IMR-90 (cell line): ENCODE measurements at regions not wholly inside any gene's neighbourhood (a gene's known extent, or its start where the extent isn't known, plus 50 kb on each side); places are given as distances from the start of the nearest gene placed in this dataset.

Source experiments
- ATAC-seq: fragments of 200-7000 bp; cut with Tn5 transposase; 2 replicates; pipeline ENCODE4 v1.9.1; 2020; ENCODE audit warnings: low read depth, mild to moderate bottlenecking, moderate library complexity
- BruUV-seq: library from RNA; stranded (reverse); fragments of 400-500 nt; replicated peaks from 2 replicates; lab custom pipeline; 2021; lab: Mats Ljungman, UMichigan
- CTCF ChIA-PET: fragments of 300-600 bp; formaldehyde crosslinking; extraction: SDS; loops from one replicate; lab custom pipeline; 2021; ENCODE audit warnings: antibody characterized with exemption; lab: Yijun Ruan, JAX
- POLR2A ChIA-PET: fragments of 300-600 bp; sonication (Branson Sonifier 250); formaldehyde crosslinking; loops from one replicate; lab custom pipeline; 2022; ENCODE audit warnings: antibody characterized with exemption; ENCODE audit not compliant: unreplicated experiment; lab: Charles Lee
- DNase-seq: peaks from one replicate; pipeline ENCODE4 v3.0.0; 2013
- H2AFZ ChIP-seq: replicated peaks from 2 replicates; pipeline ENCODE3; 2013; ENCODE audit warnings: low read length, mild to moderate bottlenecking; ENCODE audit not compliant: poor library complexity
- H2AK5ac ChIP-seq: 2 replicates; pipeline ENCODE4 v1.6.1; 2013; ENCODE audit warnings: low read depth, low read length, inconsistent platforms
- H2AK9ac ChIP-seq: replicated peaks from 2 replicates; pipeline ENCODE3; 2013; ENCODE audit warnings: mild to moderate bottlenecking, low read depth, low read length, moderate library complexity; ENCODE audit not compliant: poor library complexity
- H2BK120ac ChIP-seq: 2 replicates; pipeline ENCODE4 v1.6.1; 2013; ENCODE audit warnings: low read depth, low read length, inconsistent platforms
- H2BK15ac ChIP-seq: 3 replicates; pipeline ENCODE4 v1.6.1; 2013; ENCODE audit warnings: low read depth, low read length, inconsistent platforms
- H2BK20ac ChIP-seq: 2 replicates; pipeline ENCODE4 v1.6.1; 2013; ENCODE audit warnings: low read depth, mild to moderate bottlenecking, inconsistent platforms, low read length, moderate library complexity
- H2BK5ac ChIP-seq: 2 replicates; pipeline ENCODE4 v1.6.1; 2013; ENCODE audit warnings: mild to moderate bottlenecking, low read depth, low read length, inconsistent platforms; ENCODE audit not compliant: poor library complexity, severe bottlenecking
- H3K14ac ChIP-seq: replicated peaks from 2 replicates; pipeline ENCODE4 v1.6.1; 2013; ENCODE audit warnings: low read depth, low read length, inconsistent platforms
- H3K18ac ChIP-seq: 2 replicates; pipeline ENCODE4 v1.6.1; 2013; ENCODE audit warnings: low read depth, low read length, control low read depth
- H3K23ac ChIP-seq: 2 replicates; pipeline ENCODE4 v1.6.1; 2013; ENCODE audit warnings: low read depth, low read length, inconsistent platforms
- H3K27ac ChIP-seq: 2 replicates; pipeline ENCODE4 v1.5.1; 2013; ENCODE audit warnings: mild to moderate bottlenecking, control low read depth, low read length; ENCODE audit not compliant: insufficient read depth
- H3K27me3 ChIP-seq: 2 replicates; pipeline ENCODE4 v1.6.1; 2013; ENCODE audit warnings: low read length; ENCODE audit not compliant: control insufficient read depth, insufficient read depth
- H3K36me3 ChIP-seq: 2 replicates; pipeline ENCODE4 v1.6.1; 2013; ENCODE audit warnings: low read length, mixed read lengths; ENCODE audit not compliant: control insufficient read depth, insufficient read depth
- H3K4ac ChIP-seq: 2 replicates; pipeline ENCODE4 v1.6.1; 2013; ENCODE audit warnings: low read depth, low read length, inconsistent platforms
- H3K4me1 ChIP-seq: 2 replicates; pipeline ENCODE4 v1.6.1; 2013; ENCODE audit warnings: low read length, mixed read lengths; ENCODE audit not compliant: control insufficient read depth, insufficient read depth
- H3K4me2 ChIP-seq: 2 replicates; pipeline ENCODE4 v1.6.1; 2013; ENCODE audit warnings: low read depth, mild to moderate bottlenecking, control low read depth, low read length, moderate library complexity
- H3K4me3 ChIP-seq: 2 replicates; pipeline ENCODE4 v1.5.1; 2013; ENCODE audit warnings: low read depth, mild to moderate bottlenecking, control low read depth, low read length, moderate library complexity; ENCODE audit not compliant: insufficient read depth
- H3K56ac ChIP-seq: 2 replicates; pipeline ENCODE4 v1.6.1; 2013; ENCODE audit warnings: low read length, inconsistent platforms; ENCODE audit not compliant: insufficient read depth; ENCODE audit errors: extremely low read depth
- H3K79me1 ChIP-seq, 2 experiments: 2 replicates each; pipeline ENCODE4 v1.6.1; 2013; ENCODE audit warnings: low read length in 2 of 2, inconsistent platforms in 1 of 2, low read depth in 1 of 2
- H3K9ac ChIP-seq: 2 replicates; pipeline ENCODE4 v1.6.1; 2013; ENCODE audit warnings: low read depth, low read length, control low read depth
- H3K9me1 ChIP-seq: 2 replicates; pipeline ENCODE4 v1.6.1; 2013; ENCODE audit warnings: low read length, inconsistent platforms; ENCODE audit not compliant: insufficient read depth
- H3K9me3 ChIP-seq: 2 replicates; pipeline ENCODE4 v1.6.1; 2013; ENCODE audit warnings: low read length; ENCODE audit not compliant: control insufficient read depth, insufficient read depth
- H4K20me1 ChIP-seq: 2 replicates; pipeline ENCODE4 v1.6.1; 2013; ENCODE audit warnings: low read length, inconsistent platforms; ENCODE audit not compliant: insufficient read depth
- H4K5ac ChIP-seq: 2 replicates; pipeline ENCODE4 v1.6.1; 2013; ENCODE audit warnings: mild to moderate bottlenecking, low read depth, low read length, control low read depth
- H4K8ac ChIP-seq, 2 experiments: 2 replicates each; pipeline ENCODE4 v1.6.1; 2013; ENCODE audit warnings: low read depth in 2 of 2, low read length in 2 of 2, control low read depth in 1 of 2, inconsistent platforms in 1 of 2
- H4K91ac ChIP-seq: 2 replicates; pipeline ENCODE4 v1.6.1; 2013; ENCODE audit warnings: low read depth, low read length, inconsistent platforms; ENCODE audit not compliant: insufficient read depth
- CHD1 ChIP-seq: IDR thresholded peaks from 2 replicates; pipeline ENCODE4 v1.6.1; 2012; ENCODE audit warnings: low read depth, low read length, improper control_type of control experiment
- FOS ChIP-seq: fragments of 150-350 bp; IDR thresholded peaks from 2 replicates; pipeline ENCODE4 v1.6.1; 2016; ENCODE audit warnings: low read depth, low read length
- dilution Hi-C: fragments of 300-500 bp; cut with HindIII; formaldehyde crosslinking; loops from one replicate; pipeline ENCODE4 v1.14.3; 2018; ENCODE audit warnings: low sequenced_read_pairs; ENCODE audit not compliant: unreplicated experiment
- in situ Hi-C: fragments of 300-500 bp; cut with MboI; formaldehyde crosslinking; loops from 3 replicates; pipeline ENCODE4 v1.14.3; 2019; ENCODE audit warnings: low sequenced_read_pairs, inconsistent platforms, mixed read lengths
- intact Hi-C: fragments of 100-400 bp; cut with micrococcal nuclease; formaldehyde crosslinking; loops from 2 replicates; pipeline ENCODE4 v1.10.0; 2022

DNA sequence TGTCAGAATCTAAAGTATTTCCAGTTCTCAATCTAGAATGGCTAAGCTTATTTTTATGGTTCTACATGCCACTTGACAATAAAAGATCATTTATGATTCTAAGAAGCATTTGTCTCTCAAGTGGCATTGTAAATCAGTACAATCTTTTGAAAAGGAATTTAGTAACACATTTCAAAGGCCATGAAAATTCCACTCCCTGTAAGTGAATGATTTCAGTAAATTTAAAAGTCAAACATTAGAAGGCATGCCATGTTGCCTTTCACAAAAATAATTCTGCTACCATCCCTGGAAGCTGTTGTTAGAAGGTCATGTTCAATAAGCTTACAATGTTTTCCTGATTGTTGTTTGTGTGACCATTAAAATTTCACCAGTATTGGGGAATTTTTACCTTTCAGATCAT lies 142.9 kb downstream of the RPIA start:
- in situ Hi-C loops = no loop called here

More for the DNA sequence above, 142.9 kb downstream of the RPIA start:
- Histone ChIP-seq H3K23ac (no peak overlapping the region), H3K56ac (no peak overlapping the region), H3K18ac (no peak overlapping the region), H4K91ac (no peak overlapping the region), H2BK5ac (no peak overlapping the region), H3K27me3 (peaks cover 1% of the 10 kb centered on the region; the same call in 1 of the 2 replicates), H3K9me1 (no peaks in the 10 kb centered on the region), H3K79me1 (no peaks in the 10 kb centered on the region), H3K4me2 (no peak overlapping the region), H3K14ac (no peak overlapping the region), H3K4me1 (no peaks in the 10 kb centered on the region), H4K8ac (no peak overlapping the region), H2AK5ac (no peak overlapping the region), H2BK120ac (no peak overlapping the region), H3K4me3 (no peak overlapping the region), H3K9me3 (no peaks in the 10 kb centered on the region), H4K20me1 (no peaks in the 10 kb centered on the region), H2BK15ac (no peak overlapping the region), H2BK20ac (no peak overlapping the region), H2AK9ac (no peak overlapping the region), H3K36me3 (no peaks in the 10 kb centered on the region), H4K5ac (no peak overlapping the region), H3K4ac (no peak overlapping the region), H2AFZ (no peak overlapping the region), H3K27ac (no peak overlapping the region), H3K9ac (no peak overlapping the region)
- ATAC-seq (no peak), DNase-seq (no peak)
- intact Hi-C loops = no loop called here
- dilution Hi-C loops = no loop called here
- ChIA-PET CTCF (interaction anchor here (0.6 to 0.9 kb wide), 2 partner anchors 21 to 46 kb away, joined by 3 to 5 read pairs; no protein-coding TSS in a partner anchor), POLR2A (no interaction called here)
- no peak for TF ChIP-seq CHD1
- TF ChIP-seq FOS = no peak
- BruUV-seq = no TSS peak
